PC-3 (cell line): ENCODE measurements at regions not wholly inside any gene's neighbourhood (a gene's known extent, or its start where the extent isn't known, plus 50 kb on each side); places are given as distances from the start of the nearest gene placed in this dataset.

ENCODE experiments used
- EZH2 ChIP-seq: fragments of 300-600 bp; sonication (generic); IDR thresholded peaks from one replicate; pipeline ENCODE4 v1.6.1; 2017; ENCODE audit warnings: antibody characterized with exemption, mild to moderate bottlenecking, low read length; ENCODE audit not compliant: unreplicated experiment
- EZH2phosphoT487 ChIP-seq: fragments of 300-600 bp; sonication (generic); IDR thresholded peaks from 2 replicates; pipeline ENCODE4 v1.6.1; 2018; ENCODE audit warnings: mild to moderate bottlenecking, antibody characterized with exemption, low read length, borderline replicate concordance
- TF ChIP-seq, protein P1 (sequence below): fragments of 300-600 bp; sonication (generic); conservative IDR thresholded peaks from 2 replicates; pipeline ENCODE4 v1.5.1; 2017; ENCODE audit warnings: antibody characterized with exemption, low read depth, mild to moderate bottlenecking, low read length

DNA sequence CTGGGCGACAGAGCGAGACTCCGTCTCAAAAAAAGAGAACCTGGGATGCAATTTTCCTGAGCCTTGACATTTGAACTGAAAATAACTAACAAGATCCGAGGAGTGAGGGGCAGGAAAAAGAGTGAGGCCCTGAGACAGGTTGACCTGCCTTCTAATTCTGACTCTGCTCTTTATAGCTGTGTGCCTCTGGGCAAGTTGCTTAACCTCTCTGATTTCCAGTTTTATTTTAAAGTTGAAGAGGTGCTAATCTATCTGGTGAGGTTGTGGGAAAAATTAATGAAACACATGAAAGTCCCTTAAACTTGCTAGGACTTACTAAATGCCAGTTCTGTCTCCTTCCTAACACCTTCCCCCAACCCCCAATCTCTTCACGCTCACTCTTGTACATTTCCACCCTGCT lies 108.4 kb upstream of the MGAT5 start:
- TF ChIP-seq, protein P1, sequence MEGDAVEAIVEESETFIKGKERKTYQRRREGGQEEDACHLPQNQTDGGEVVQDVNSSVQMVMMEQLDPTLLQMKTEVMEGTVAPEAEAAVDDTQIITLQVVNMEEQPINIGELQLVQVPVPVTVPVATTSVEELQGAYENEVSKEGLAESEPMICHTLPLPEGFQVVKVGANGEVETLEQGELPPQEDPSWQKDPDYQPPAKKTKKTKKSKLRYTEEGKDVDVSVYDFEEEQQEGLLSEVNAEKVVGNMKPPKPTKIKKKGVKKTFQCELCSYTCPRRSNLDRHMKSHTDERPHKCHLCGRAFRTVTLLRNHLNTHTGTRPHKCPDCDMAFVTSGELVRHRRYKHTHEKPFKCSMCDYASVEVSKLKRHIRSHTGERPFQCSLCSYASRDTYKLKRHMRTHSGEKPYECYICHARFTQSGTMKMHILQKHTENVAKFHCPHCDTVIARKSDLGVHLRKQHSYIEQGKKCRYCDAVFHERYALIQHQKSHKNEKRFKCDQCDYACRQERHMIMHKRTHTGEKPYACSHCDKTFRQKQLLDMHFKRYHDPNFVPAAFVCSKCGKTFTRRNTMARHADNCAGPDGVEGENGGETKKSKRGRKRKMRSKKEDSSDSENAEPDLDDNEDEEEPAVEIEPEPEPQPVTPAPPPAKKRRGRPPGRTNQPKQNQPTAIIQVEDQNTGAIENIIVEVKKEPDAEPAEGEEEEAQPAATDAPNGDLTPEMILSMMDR: no peak
- TF ChIP-seq EZH2 (no peak), EZH2phosphoT487 (no peak)
